CD4-positive, alpha-beta T cell treated with Interferon alpha-2 for 1 hour (primary cell): ENCODE measurements at regions not wholly inside any gene's neighbourhood (a gene's known extent, or its start where the extent isn't known, plus 50 kb on each side); places are given as distances from the start of the nearest gene placed in this dataset.
"Not testable (repeated sequence)": the region's sequence is repeated elsewhere in the genome, so short reads cannot be mapped to it uniquely, and the experiment has no call there.

Experiments used
- DNase-seq, 2 donors: peaks; one replicate each; pipeline ENCODE4 v3.0.0-alpha.2; 2020 to 2022

DNA sequence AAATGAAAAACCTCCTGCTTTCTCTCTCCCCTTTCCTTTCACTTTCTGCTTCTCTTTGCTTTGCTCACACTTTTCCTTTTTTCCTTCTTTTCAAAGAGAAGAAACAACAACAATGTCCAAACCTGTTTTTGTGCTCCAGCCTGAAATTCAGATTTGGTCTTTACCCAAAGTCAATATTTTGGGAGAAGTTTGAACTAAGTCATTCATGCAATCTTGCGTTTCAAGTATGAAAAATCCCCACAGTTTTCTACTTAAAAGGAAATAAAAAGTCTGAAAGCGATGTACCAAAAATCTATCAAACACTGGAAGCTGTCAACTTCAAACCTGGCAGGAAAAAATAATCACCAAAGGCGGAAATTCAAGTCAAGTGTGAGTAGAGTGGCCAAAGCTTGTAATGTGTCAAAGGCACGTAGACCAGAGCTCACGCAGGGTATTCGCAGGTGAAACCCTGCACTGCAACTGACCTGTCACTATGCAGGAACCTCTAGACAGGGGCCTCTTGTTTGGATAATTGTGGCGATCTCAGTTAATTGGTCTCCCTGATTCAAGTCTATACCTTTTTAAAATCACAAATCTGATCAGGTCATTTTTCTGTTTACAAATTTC is 118.8 kb upstream of the GALNT15 start:
- DNase-seq, result no peak

- DNase-seq, result no peak
Measured at GRCh38 chr3:16056217-16056616, 118.3 kb upstream of the GALNT15 start.

GRCh38 chr3:16058521-16058920 is 116.0 kb upstream of the GALNT15 start:
- no peak for DNase-seq

DNA sequence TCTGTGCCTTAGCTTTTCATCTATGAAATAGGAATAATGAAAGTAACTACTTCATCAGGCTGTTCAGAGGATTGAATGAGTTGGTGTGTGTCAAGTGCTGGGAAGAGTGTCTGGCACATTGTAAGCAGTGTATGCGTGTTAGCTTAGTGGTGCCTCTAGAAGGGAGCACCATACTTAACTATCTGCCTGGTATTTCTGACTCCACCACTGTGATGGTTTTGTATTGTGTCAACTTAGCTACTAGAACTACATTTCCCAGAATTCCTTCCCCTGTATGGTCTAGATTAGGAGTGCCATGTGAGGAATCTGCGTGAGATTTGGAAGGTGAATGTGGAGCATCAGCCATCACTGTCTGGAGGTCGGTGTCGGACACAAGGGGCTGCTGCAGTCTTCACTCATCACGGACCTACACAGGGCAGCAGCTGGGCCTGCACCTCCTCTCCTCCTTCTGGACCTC is 115.4 kb upstream of the GALNT15 start:
- DNase-seq, result no peak

GRCh38 chr3:16059711-16060357 is 114.6 kb upstream of the GALNT15 start:
- no peak for DNase-seq

DNA sequence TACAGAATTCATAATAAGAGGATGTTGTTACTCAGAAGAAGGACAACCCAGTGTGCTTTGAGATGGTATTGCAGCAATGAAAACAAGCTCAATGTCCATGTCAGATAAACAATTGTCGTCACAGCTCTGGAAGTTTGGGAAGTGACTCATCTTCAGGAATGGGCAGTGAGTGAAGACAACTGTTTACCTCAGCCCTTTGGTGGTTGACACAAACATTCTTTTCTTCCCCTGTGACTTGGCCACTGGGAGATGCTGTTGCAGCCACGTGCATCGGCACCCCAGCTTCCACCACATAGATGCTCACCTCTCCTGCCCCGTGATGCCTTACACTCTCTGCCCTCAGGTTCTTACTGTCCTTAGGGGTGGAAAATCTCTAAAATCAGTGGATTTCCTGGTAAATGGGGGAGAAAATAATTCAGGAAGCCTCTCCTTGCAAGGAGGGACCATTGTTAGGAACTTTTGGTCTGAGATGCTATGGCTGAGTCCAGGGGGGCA is 114.1 kb upstream of the GALNT15 start:
- DNase-seq, result no peak

GRCh38 chr3:16060945-16061344 is 113.5 kb upstream of the GALNT15 start:
- no peak for DNase-seq

DNA sequence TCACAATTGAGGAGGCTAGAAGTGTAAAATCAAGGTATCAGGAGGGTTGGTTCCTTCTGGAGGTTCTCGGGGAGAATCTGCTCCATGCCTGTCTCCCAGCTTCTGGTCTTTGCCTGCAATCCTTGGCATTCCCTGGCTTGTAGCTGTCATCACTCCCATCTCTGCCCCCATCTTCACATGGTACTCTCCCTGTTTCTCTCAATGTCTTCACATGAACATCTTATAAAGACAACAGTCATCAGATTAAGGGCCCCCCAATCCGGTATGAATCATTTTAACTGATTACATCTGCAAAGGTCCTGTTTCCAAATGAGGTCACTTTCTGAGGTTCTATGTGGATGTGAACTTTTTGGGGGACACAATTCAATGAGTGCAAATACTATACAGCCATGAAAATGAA is 113.0 kb upstream of the GALNT15 start:
- no peak for DNase-seq

- DNase-seq, result no peak
Measured at GRCh38 chr3:16063603-16064002, 110.9 kb upstream of the GALNT15 start.

- no peak for DNase-seq
Measured at GRCh38 chr3:16064642-16065414, 109.7 kb upstream of the GALNT15 start.

DNA sequence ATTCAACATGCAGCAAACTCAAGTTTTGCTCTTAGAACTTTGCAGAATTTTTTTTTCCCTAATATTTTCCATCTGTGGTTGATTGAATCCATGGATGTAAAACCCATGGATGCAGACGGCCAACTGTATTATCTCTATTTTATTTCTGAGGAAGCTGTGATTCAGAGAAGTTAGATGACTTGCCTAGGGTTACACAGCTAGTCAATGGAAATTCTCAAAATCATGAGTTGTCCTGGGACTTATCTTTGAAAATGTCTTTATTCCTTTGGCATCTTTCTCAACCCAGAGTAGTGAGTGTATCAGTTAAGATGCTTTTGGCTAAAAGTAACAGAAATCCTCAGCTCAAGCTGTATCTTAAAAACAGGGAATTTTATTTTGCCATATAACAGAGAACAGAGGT is 107.9 kb upstream of the GALNT15 start:
- no peak for DNase-seq

DNA sequence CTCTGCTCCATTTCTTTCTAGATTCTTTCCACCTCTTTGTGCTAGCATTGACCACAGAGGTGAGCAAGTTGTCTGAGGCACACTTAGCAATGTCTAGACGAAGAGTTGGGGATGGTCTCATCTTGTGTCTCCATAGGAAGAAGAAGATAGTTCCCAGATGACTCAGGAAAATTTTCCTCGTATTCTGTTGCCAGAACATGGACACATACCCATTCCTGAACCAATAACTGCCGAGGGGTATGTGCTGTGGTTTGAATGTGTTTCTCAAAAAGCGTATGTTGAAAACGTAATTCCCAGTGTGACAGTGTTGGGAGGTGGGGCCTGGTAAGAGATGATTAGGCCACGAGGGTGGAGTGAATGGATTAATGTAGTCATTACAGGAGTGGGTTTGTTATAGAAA is 107.5 kb upstream of the GALNT15 start:
- no peak for DNase-seq

- DNase-seq, result no peak
Measured at GRCh38 chr3:16067837-16068471, 106.5 kb upstream of the GALNT15 start.

DNA sequence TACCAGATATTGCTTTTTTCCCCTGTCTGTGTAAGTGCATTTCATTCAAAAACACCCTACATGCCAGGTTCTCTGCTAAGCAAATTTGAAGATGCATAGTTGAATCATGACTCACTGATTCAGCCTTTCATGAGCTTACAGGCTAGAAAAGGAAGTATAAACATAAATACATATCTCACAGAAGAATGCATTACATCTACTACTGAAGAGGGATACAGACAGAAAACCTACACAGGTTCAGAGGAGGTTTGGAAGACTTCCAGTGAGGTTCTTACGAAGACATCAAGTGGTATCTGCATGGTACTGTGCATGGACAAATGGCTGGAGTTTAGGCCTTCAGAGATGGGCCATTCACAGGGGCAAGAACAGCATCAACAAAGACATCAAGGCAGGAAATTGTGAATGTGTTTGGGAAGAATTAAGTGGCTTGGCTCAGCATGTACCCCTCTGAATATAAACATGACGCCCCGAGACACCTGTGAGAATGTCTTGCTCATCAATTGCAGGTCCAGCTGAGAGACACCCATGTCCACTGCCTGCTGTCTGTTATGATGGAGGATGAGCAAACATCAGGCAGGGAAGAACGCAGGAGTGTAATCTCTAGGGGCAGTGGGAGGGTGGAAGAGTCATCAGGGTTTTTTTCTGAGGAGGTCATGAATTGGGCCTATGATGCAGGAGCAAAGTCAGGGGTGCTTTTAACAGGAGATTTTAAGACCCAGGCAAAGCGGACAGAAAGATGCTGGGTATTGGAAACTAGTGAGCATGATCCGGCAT is 105.1 kb upstream of the GALNT15 start:
- no peak for DNase-seq

- no peak for DNase-seq
Measured at GRCh38 chr3:16070707-16071106, 103.8 kb upstream of the GALNT15 start.

DNA sequence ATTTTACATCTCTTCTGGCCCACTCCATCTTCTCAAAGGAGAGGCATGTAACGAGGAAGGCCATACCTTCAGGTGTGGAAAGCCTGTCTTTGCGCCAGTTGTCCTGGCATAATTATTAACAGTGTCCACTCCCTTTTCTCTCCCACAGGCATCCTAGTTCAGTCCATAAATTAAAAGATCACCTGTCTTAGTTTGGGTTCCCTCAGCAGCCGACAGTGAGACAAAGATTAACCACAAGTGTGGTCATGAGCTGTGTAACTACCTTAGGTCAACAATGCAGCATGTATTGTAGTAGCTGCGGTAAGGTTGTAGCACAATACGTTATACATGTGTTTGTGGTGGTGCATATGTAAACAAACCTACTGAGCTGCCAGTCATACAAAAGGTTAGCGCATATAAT is 103.3 kb upstream of the GALNT15 start:
- no peak for DNase-seq

- DNase-seq, result no peak
Measured at GRCh38 chr3:16072420-16073110, 101.9 kb upstream of the GALNT15 start.

GRCh38 chr3:16073203-16073602 is 101.3 kb upstream of the GALNT15 start:
- DNase-seq, result no peak

DNA sequence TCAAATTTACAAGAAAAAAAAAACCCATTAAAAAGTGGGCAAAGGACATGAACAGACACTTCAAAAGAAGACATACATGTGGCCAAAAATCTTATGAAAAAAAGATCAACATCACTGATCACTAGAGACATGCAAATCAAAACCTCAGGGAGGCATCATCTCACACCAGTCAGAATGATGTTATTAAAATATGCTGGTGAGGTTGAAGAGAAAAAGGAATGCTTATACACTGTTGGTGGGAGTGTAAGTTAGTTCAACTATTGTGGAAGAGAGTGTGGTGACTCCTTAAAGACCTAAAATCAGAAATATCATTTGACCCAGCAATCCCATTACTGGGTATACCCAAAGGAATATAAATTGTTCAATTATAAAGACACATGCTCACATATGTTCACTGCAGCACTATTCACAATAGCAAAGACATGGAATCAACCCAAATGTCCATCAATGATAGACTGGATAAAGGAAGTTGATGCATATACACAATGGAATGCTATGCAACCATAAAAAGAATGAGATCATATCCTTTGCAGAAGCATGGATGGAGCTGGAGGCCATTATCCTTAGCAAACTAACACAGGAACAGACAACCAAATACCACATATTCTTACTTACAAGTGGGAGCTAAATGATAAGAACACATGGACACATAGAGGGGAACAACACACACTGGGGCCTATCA is 100.3 kb upstream of the GALNT15 start:
- DNase-seq, result not testable (repeated sequence)

GRCh38 chr3:16075647-16076046 is 98.8 kb upstream of the GALNT15 start:
- DNase-seq, result no peak

DNA sequence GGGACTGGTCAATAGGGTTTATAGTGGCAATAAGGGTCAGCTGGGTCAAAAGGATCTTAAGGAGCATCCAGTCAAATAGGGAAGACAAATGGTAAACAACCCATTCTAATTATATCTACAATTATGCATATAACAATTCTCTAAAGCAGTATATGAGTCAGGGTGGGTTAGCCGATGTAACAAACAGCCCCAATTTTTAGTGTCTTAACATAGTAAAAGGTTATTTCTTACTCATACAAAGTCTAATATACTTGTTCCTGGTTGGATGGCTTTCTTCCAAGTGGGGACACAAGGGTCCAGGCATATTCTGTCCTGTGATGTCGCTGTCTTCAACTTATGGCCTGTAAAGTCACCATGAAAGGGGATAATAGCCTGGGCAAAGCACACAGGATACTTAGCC is 97.9 kb upstream of the GALNT15 start:
- no peak for DNase-seq
